Liver (tissue), 8 donors: ENCODE measurements at regions not wholly inside any gene's neighbourhood (a gene's known extent, or its start where the extent isn't known, plus 50 kb on each side); places are given as distances from the start of the nearest gene placed in this dataset.

Source experiments
- DNase-seq: peaks from one replicate; pipeline ENCODE4 v3.0.0-alpha.2; 2017; ENCODE audit warnings: low spot score
- H3K27ac ChIP-seq, 2 donors: one replicate each; pipeline ENCODE4 v1.7.0; 2013; ENCODE audit warnings: inconsistent platforms in 2 of 2, low read length in 2 of 2, control low read depth in 1 of 2, low read depth in 1 of 2, mild to moderate bottlenecking in 1 of 2
- H3K27me3 ChIP-seq, 4 donors: one replicate each; pipeline versions ENCODE4 v1.6.1 to v1.7.0; 2013; ENCODE audit warnings: low read length in 3 of 4, inconsistent platforms in 1 of 4, mild to moderate bottlenecking in 1 of 4, moderate library complexity in 1 of 4; ENCODE audit not compliant: control insufficient read depth in 4 of 4, insufficient read depth in 4 of 4
- H3K36me3 ChIP-seq, 4 donors: one replicate each; pipeline versions ENCODE4 v1.6.1 to v1.7.0; 2013; ENCODE audit warnings: low read length in 3 of 4, mild to moderate bottlenecking in 3 of 4, low read depth in 1 of 4, moderate library complexity in 1 of 4; ENCODE audit not compliant: control insufficient read depth in 4 of 4, insufficient read depth in 3 of 4
- H3K4me1 ChIP-seq, 4 donors: one replicate each; pipeline versions ENCODE4 v1.6.1 to v1.7.0; 2013; ENCODE audit warnings: low read length in 3 of 4, mild to moderate bottlenecking in 3 of 4, moderate library complexity in 1 of 4; ENCODE audit not compliant: control insufficient read depth in 4 of 4, insufficient read depth in 4 of 4
- H3K4me3 ChIP-seq, 3 donors: one replicate each; pipeline versions ENCODE4 v1.6.1 to v1.7.0; 2013; ENCODE audit warnings: low read length in 3 of 3, control low read depth in 1 of 3, low read depth in 1 of 3, mild to moderate bottlenecking in 1 of 3
- H3K9ac ChIP-seq, 2 donors: one replicate each; pipeline ENCODE4 v1.7.0; 2013; ENCODE audit warnings: low read length in 2 of 2, mild to moderate bottlenecking in 2 of 2, moderate library complexity in 2 of 2, control low read depth in 1 of 2, low read depth in 1 of 2
- H3K9me3 ChIP-seq, 4 donors: one replicate each; pipeline versions ENCODE4 v1.6.1 to v1.7.0; 2013; ENCODE audit warnings: low read length in 3 of 4; ENCODE audit not compliant: control insufficient read depth in 4 of 4
- CTCF ChIP-seq: fragments of 150-350 bp; IDR thresholded peaks from 2 replicates; pipeline ENCODE4 v1.5.1; 2017; ENCODE audit warnings: improper control_type of control experiment, low read depth, low read length; ENCODE audit not compliant: missing input control
- EGR1 ChIP-seq, 2 donors: IDR thresholded peaks; 2 replicates each; pipeline ENCODE4 v1.6.1; 2016 to 2018; ENCODE audit warnings: antibody characterized with exemption in 2 of 2, low read depth in 2 of 2
- FOXA2 ChIP-seq: IDR thresholded peaks from 2 replicates; pipeline ENCODE4 v1.6.1; 2016; ENCODE audit warnings: antibody characterized with exemption
- GABPA ChIP-seq, 2 donors: IDR thresholded peaks in 1 of 2; conservative IDR thresholded peaks in 1 of 2; 2 replicates each; pipeline ENCODE4 v1.6.1; 2016; ENCODE audit warnings: antibody characterized with exemption in 2 of 2, mild to moderate bottlenecking in 1 of 2, moderate library complexity in 1 of 2
- HNF4A ChIP-seq, 2 donors: conservative IDR thresholded peaks; 2 replicates each; pipeline ENCODE4 v1.6.1; 2016; ENCODE audit warnings: antibody characterized with exemption in 2 of 2, mild to moderate bottlenecking in 2 of 2
- HNF4G ChIP-seq: IDR thresholded peaks from 2 replicates; pipeline ENCODE4 v1.6.1; 2016; ENCODE audit warnings: antibody characterized with exemption
- MAX ChIP-seq: IDR thresholded peaks from 2 replicates; pipeline ENCODE4 v1.6.1; 2016; ENCODE audit warnings: antibody characterized with exemption
- RAD21 ChIP-seq, 2 donors: IDR thresholded peaks; 2 replicates each; pipeline ENCODE4 v1.6.1; 2016; ENCODE audit warnings: antibody characterized with exemption in 2 of 2, mild to moderate bottlenecking in 2 of 2
- REST ChIP-seq: IDR thresholded peaks from 2 replicates; pipeline ENCODE4 v1.6.1; 2016; ENCODE audit warnings: antibody characterized with exemption, mild to moderate bottlenecking
- SP1 ChIP-seq: IDR thresholded peaks from 2 replicates; pipeline ENCODE4 v1.6.1; 2018; ENCODE audit warnings: antibody characterized with exemption, mild to moderate bottlenecking
- TAF1 ChIP-seq: conservative IDR thresholded peaks from 2 replicates; pipeline ENCODE4 v1.6.1; 2016; ENCODE audit warnings: antibody characterized with exemption, mild to moderate bottlenecking
- ZBTB33 ChIP-seq: IDR thresholded peaks from 2 replicates; pipeline ENCODE4 v1.6.1; 2016; ENCODE audit warnings: antibody characterized with exemption
- WGBS: extraction: QIAGEN DNeasy Blood & Tissue Kit; methylation state at CpG from one replicate; pipeline ENCODE4 v1.1.7; 2013; 5-methylcytosine and 5-hydroxymethylcytosine counted together
- donor health status: healthy.
- donor health status: healthy.
- donor health status: healthy.
- donor health status: healthy.
- donor health status: healthy.

- TF ChIP-seq CTCF: no peak
- TF ChIP-seq HNF4A (conservative IDR thresholded peaks at IDR 0.05): no peak
- no peak for TF ChIP-seq TAF1
- no peak for TF ChIP-seq FOXA2
- no peak for TF ChIP-seq RAD21 (IDR thresholded peaks at IDR 0.05)
- TF ChIP-seq SP1: no peak
- no peak for TF ChIP-seq MAX
These were observed 644.1 kb upstream of the ARRDC4 start (continued) for GRCh38 chr15:97316362-97316761.

- Histone ChIP-seq H3K27ac (no peak overlapping the region), H3K4me1 (no peaks in the 10 kb centered on the region), H3K4me3 (no peak overlapping the region), H3K9ac (no peak overlapping the region), H3K27me3 (peaks cover 0 to 3% (median 0%) of the 10 kb centered on the region in 4 donors), H3K36me3 (no peaks in the 10 kb centered on the region), H3K9me3 (no peaks in the 10 kb centered on the region)
- TF ChIP-seq GABPA (IDR thresholded peaks at IDR 0.05 in 1 of 2, conservative IDR thresholded peaks at IDR 0.05 in 1 of 2) (no peak), REST (no peak), EGR1 (IDR thresholded peaks at IDR 0.05; ENCODE audit: low read depth in 2 of 2) (no peak), RAD21 (IDR thresholded peaks at IDR 0.05) (no peak), TAF1 (no peak), HNF4G (no peak), HNF4A (conservative IDR thresholded peaks at IDR 0.05) (no peak), CTCF (no peak)
- WGBS: 90% methylated on average over 3 of the region's 3 CpGs
- DNase-seq: no peak
These were observed 643.3 kb upstream of the ARRDC4 start for GRCh38 chr15:97317163-97317562.

- Histone ChIP-seq H3K27me3 (peaks cover 0 to 3% (median 0%) of the 10 kb centered on the region in 4 donors), H3K9ac (no peak overlapping the region), H3K4me3 (no peak overlapping the region), H3K4me1 (no peaks in the 10 kb centered on the region), H3K9me3 (no peaks in the 10 kb centered on the region), H3K27ac (no peak overlapping the region), H3K36me3 (no peaks in the 10 kb centered on the region)
- TF ChIP-seq HNF4A (conservative IDR thresholded peaks at IDR 0.05): no peak
- no peak for TF ChIP-seq RAD21 (IDR thresholded peaks at IDR 0.05)
- TF ChIP-seq ZBTB33: no peak
- no peak for DNase-seq
- 64% methylated on average over 5 of the region's 5 CpGs for WGBS
These were observed 641.2 kb upstream of the ARRDC4 start for GRCh38 chr15:97319291-97319690.
